H9 (cell line): ENCODE measurements at regions not wholly inside any gene's neighbourhood (a gene's known extent, or its start where the extent isn't known, plus 50 kb on each side); places are given as distances from the start of the nearest gene placed in this dataset.

Experiments used
- DNase-seq: peaks from one replicate; pipeline ENCODE4 v3.0.0-alpha.2; 2017
- H2AFZ ChIP-seq: one replicate; pipeline ENCODE4 v1.6.1; 2013; ENCODE audit warnings: mild to moderate bottlenecking, low read length, control low read depth, moderate library complexity
- H2AK5ac ChIP-seq: 2 replicates; pipeline ENCODE4 v1.6.1; 2013; ENCODE audit warnings: low read length, control low read depth, mixed read lengths; ENCODE audit not compliant: insufficient read length
- H2BK120ac ChIP-seq: one replicate; pipeline ENCODE4 v1.6.1; 2013; ENCODE audit warnings: low read depth, mild to moderate bottlenecking, low read length, control low read depth, inconsistent platforms; ENCODE audit not compliant: poor library complexity, severe bottlenecking
- H2BK12ac ChIP-seq: 2 replicates; pipeline ENCODE4 v1.6.1; 2013; ENCODE audit warnings: low read length, control low read depth, mixed read lengths, low read depth; ENCODE audit not compliant: insufficient read length
- H2BK15ac ChIP-seq: 2 replicates; pipeline ENCODE4 v1.6.1; 2013; ENCODE audit warnings: low read depth, low read length, control low read depth
- H2BK20ac ChIP-seq: one replicate; pipeline ENCODE4 v1.6.1; 2013; ENCODE audit warnings: low read depth, mild to moderate bottlenecking, low read length, control low read depth, inconsistent platforms; ENCODE audit not compliant: poor library complexity, severe bottlenecking
- H2BK5ac ChIP-seq: 2 replicates; pipeline ENCODE4 v1.6.1; 2013; ENCODE audit warnings: low read length, control low read depth, mixed read lengths; ENCODE audit not compliant: insufficient read length
- H3K14ac ChIP-seq: 2 replicates; pipeline ENCODE4 v1.6.1; 2013; ENCODE audit warnings: low read length, control low read depth; ENCODE audit not compliant: insufficient read depth
- H3K18ac ChIP-seq: 2 replicates; pipeline ENCODE4 v1.6.1; 2013; ENCODE audit warnings: low read depth, mild to moderate bottlenecking, mixed read lengths, low read length, control low read depth; ENCODE audit not compliant: insufficient read length
- H3K23ac ChIP-seq: 2 replicates; pipeline ENCODE4 v1.6.1; 2013; ENCODE audit warnings: low read length, control low read depth, mixed read lengths, low read depth; ENCODE audit not compliant: insufficient read length
- H3K23me2 ChIP-seq: 2 replicates; pipeline ENCODE4 v1.6.1; 2013; ENCODE audit warnings: low read depth, mild to moderate bottlenecking, mixed read lengths, low read length, control low read depth; ENCODE audit not compliant: insufficient read length, poor library complexity, severe bottlenecking
- H3K27ac ChIP-seq: 2 replicates; pipeline ENCODE4 v1.5.1; 2013; ENCODE audit warnings: low read length, control low read depth, mixed read lengths, low read depth; ENCODE audit not compliant: insufficient read length
- H3K27me3 ChIP-seq: 2 replicates; pipeline ENCODE4 v1.6.1; 2013; ENCODE audit warnings: low read length, control low read depth, inconsistent platforms; ENCODE audit not compliant: insufficient read depth
- H3K4ac ChIP-seq: 2 replicates; pipeline ENCODE4 v1.6.1; 2013; ENCODE audit warnings: low read depth, mild to moderate bottlenecking, control low read depth, inconsistent platforms, low read length, moderate library complexity
- H3K4me1 ChIP-seq: 2 replicates; pipeline ENCODE4 v1.6.1; 2013; ENCODE audit warnings: low read length, control low read depth, inconsistent platforms; ENCODE audit not compliant: insufficient read depth
- H3K4me2 ChIP-seq: 2 replicates; pipeline ENCODE4 v1.6.1; 2013; ENCODE audit warnings: low read length, control low read depth, mixed read lengths; ENCODE audit not compliant: insufficient read length, insufficient read depth
- H3K56ac ChIP-seq: 2 replicates; pipeline ENCODE4 v1.6.1; 2013; ENCODE audit warnings: low read depth, mild to moderate bottlenecking, mixed read lengths, low read length, control low read depth; ENCODE audit not compliant: insufficient read length
- H3K79me1 ChIP-seq: 2 replicates; pipeline ENCODE4 v1.6.1; 2013; ENCODE audit warnings: low read depth, mild to moderate bottlenecking, moderate library complexity, low read length, control low read depth, inconsistent platforms; ENCODE audit not compliant: insufficient read depth, poor library complexity, severe bottlenecking
- H3K79me2 ChIP-seq: 2 replicates; pipeline ENCODE4 v1.6.1; 2013; ENCODE audit warnings: low read length, control low read depth, inconsistent platforms; ENCODE audit not compliant: insufficient read depth
- H3K9ac ChIP-seq: 2 replicates; pipeline ENCODE4 v1.6.1; 2013; ENCODE audit warnings: low read length, control low read depth, mixed read lengths; ENCODE audit not compliant: insufficient read length; ENCODE audit errors: extremely low read depth
- H3K9me3 ChIP-seq: one replicate; pipeline ENCODE4 v1.6.1; 2013; ENCODE audit warnings: low read depth, low read length, inconsistent platforms; ENCODE audit not compliant: control insufficient read depth
- H3T11ph ChIP-seq: one replicate; pipeline ENCODE4 v1.6.1; 2013; ENCODE audit warnings: mild to moderate bottlenecking, low read length, control low read depth, inconsistent platforms
- H4K20me1 ChIP-seq: one replicate; pipeline ENCODE4 v1.6.1; 2013; ENCODE audit not compliant: control insufficient read depth, insufficient read length, insufficient read depth
- H4K5ac ChIP-seq: 2 replicates; pipeline ENCODE4 v1.6.1; 2013; ENCODE audit warnings: low read depth, mild to moderate bottlenecking, mixed read lengths, low read length, control low read depth; ENCODE audit not compliant: insufficient read length
- H4K8ac ChIP-seq: replicated peaks from 2 replicates; pipeline ENCODE4 v1.6.1; 2013; ENCODE audit warnings: low read length, control low read depth, mixed read lengths, low read depth; ENCODE audit not compliant: insufficient read length
- H4K91ac ChIP-seq: 2 replicates; pipeline ENCODE4 v1.6.1; 2013; ENCODE audit warnings: low read depth, mild to moderate bottlenecking, moderate library complexity, mixed read lengths, low read length, control low read depth; ENCODE audit not compliant: insufficient read length
- H3K27ac Mint-ChIP-seq, 3 experiments: 2 replicates in 2 of 3; 3 replicates in 1 of 3; pipeline ENCODE4 v1.8.0; 2020 to 2021; ENCODE audit warnings: mixed read lengths in 3 of 3, mild to moderate bottlenecking in 1 of 3, moderate library complexity in 1 of 3
- H3K27me3 Mint-ChIP-seq: 2 replicates; pipeline ENCODE4 v1.8.0; 2021; ENCODE audit warnings: low read depth, mild to moderate bottlenecking, moderate library complexity, mixed read lengths
- H3K36me3 Mint-ChIP-seq, 3 experiments: 2 replicates in 2 of 3; 3 replicates in 1 of 3; pipeline ENCODE4 v1.8.0; 2020 to 2021; ENCODE audit warnings: low read depth in 3 of 3, mixed read lengths in 3 of 3; ENCODE audit not compliant: insufficient read depth in 1 of 3
- H3K4me1 Mint-ChIP-seq, 2 experiments: 2 replicates each; pipeline ENCODE4 v1.8.0; 2020; ENCODE audit warnings: mixed read lengths in 2 of 2
- H3K4me3 Mint-ChIP-seq, 2 experiments: 2 replicates in 1 of 2; 3 replicates in 1 of 2; pipeline ENCODE4 v1.8.0; 2020 to 2021; ENCODE audit warnings: mild to moderate bottlenecking in 2 of 2, mixed read lengths in 2 of 2, moderate library complexity in 1 of 2
- H3K9me3 Mint-ChIP-seq, 2 experiments: 2 replicates in 1 of 2; 3 replicates in 1 of 2; pipeline ENCODE4 v1.8.0; 2020; ENCODE audit warnings: mild to moderate bottlenecking in 2 of 2, mixed read lengths in 2 of 2, moderate library complexity in 1 of 2
- CTCF ChIP-seq: fragments of 200-600 bp; sonication (generic); conservative IDR thresholded peaks from 3 replicates; pipeline ENCODE4 v1.8.0; 2021; ENCODE audit warnings: antibody characterized with exemption, mild to moderate bottlenecking
- WGBS: extraction: QIAGEN DNeasy Blood & Tissue Kit; methylation state at CpG from one replicate; pipeline ENCODE4 v1.1.7; 2013; ENCODE audit warnings: missing lambda C conversion rate, low lambda C conversion rate, mixed read lengths; ENCODE audit not compliant: insufficient read length; ENCODE audit errors: extremely low coverage; 5-methylcytosine and 5-hydroxymethylcytosine counted together

GRCh38 chr1:58883888-58884482, 100.1 kb upstream of the JUN start:
- WGBS = no CpG with 5 or more reads among the region's 4 CpGs
- no peak for TF ChIP-seq CTCF
- H3K27ac ChIP-seq = no peak overlapping the region
- Mint-ChIP-seq H3K27ac (no peak overlapping the region), H3K36me3 (no peaks in the 10 kb centered on the region), H3K4me1 (peaks cover 5 to 9% of the 10 kb centered on the region in 2 experiments), H3K9me3 (no peaks in the 10 kb centered on the region), H3K4me3 (no peak overlapping the region), H3K27me3 (peaks cover 11% of the 10 kb centered on the region)
- no peak overlapping the region for H3K23ac ChIP-seq
- no peak overlapping the region for H2BK5ac ChIP-seq
- H3K9ac ChIP-seq = no peak overlapping the region
- H2BK120ac ChIP-seq = no peak overlapping the region
- H3K9me3 ChIP-seq = no peaks in the 10 kb centered on the region
- no peak overlapping the region for H2AK5ac ChIP-seq
- no peaks in the 10 kb centered on the region for H3K79me1 ChIP-seq
- no peaks in the 10 kb centered on the region for H3K27me3 ChIP-seq
- peaks cover 2% of the 10 kb centered on the region; the same call in 1 of the 2 replicates for H3K4me1 ChIP-seq
- no peak overlapping the region for H4K5ac ChIP-seq
- H2BK15ac ChIP-seq = no peak overlapping the region
- H3K56ac ChIP-seq = no peak overlapping the region
- H4K20me1 ChIP-seq = no peaks in the 10 kb centered on the region
- no peak for DNase-seq
- H3K4me2 ChIP-seq = no peak overlapping the region
- H2BK20ac ChIP-seq = no peak overlapping the region
- no peak overlapping the region for H4K91ac ChIP-seq
- no peak overlapping the region for H3T11ph ChIP-seq
- H3K18ac ChIP-seq = no peak overlapping the region
- H4K8ac ChIP-seq = no peak overlapping the region
- H3K4ac ChIP-seq = no peak overlapping the region
- no peak overlapping the region for H3K14ac ChIP-seq
- no peak overlapping the region for H2BK12ac ChIP-seq
- H3K23me2 ChIP-seq = no peaks in the 10 kb centered on the region
- no peak overlapping the region for H2AFZ ChIP-seq
- H3K79me2 ChIP-seq = no peaks in the 10 kb centered on the region
